HepG2 (cell line): ENCODE measurements at regions not wholly inside any gene's neighbourhood (a gene's known extent, or its start where the extent isn't known, plus 50 kb on each side); places are given as distances from the start of the nearest gene placed in this dataset.

Source experiments
- ARNTL ChIP-seq: sonication (generic); formaldehyde crosslinking; IDR thresholded peaks from 2 replicates; pipeline ENCODE4 v1.4.0; 2020; ENCODE audit warnings: mild to moderate bottlenecking, missing genetic modification reagents
- BCL3 ChIP-seq: sonication (generic); formaldehyde crosslinking; IDR thresholded peaks from 2 replicates; pipeline ENCODE4 v1.5.1; 2020; ENCODE audit warnings: mild to moderate bottlenecking, missing genetic modification reagents, moderate library complexity
- ELF4 ChIP-seq: sonication (generic); formaldehyde crosslinking; IDR thresholded peaks from 2 replicates; pipeline ENCODE4 v1.5.0; 2020; ENCODE audit warnings: missing genetic modification reagents, mild to moderate bottlenecking, moderate library complexity, borderline replicate concordance
- HNF1B ChIP-seq: sonication (generic); formaldehyde crosslinking; IDR thresholded peaks from 2 replicates; pipeline ENCODE4 v1.5.1; 2020; ENCODE audit warnings: mild to moderate bottlenecking, moderate library complexity, missing genetic modification reagents
- HOXD1 ChIP-seq: sonication (generic); formaldehyde crosslinking; IDR thresholded peaks from 2 replicates; pipeline ENCODE4 v1.5.0; 2020; ENCODE audit warnings: missing genetic modification reagents
- KDM3A ChIP-seq: IDR thresholded peaks from 2 replicates; pipeline ENCODE4 v1.6.1; 2018; ENCODE audit warnings: low read depth, missing compliant biosample characterization
- MIER3 ChIP-seq: IDR thresholded peaks from 2 replicates; pipeline ENCODE4 v1.6.1; 2016; ENCODE audit warnings: missing compliant biosample characterization, borderline replicate concordance
- PATZ1 ChIP-seq: sonication (generic); formaldehyde crosslinking; IDR thresholded peaks from 2 replicates; pipeline ENCODE4 v1.4.0; 2020; ENCODE audit warnings: missing genetic modification reagents
- RXRB ChIP-seq: IDR thresholded peaks from 2 replicates; pipeline ENCODE4 v1.6.1; 2016; ENCODE audit warnings: borderline replicate concordance, missing genetic modification reagents, missing compliant biosample characterization
- SRF ChIP-seq: IDR thresholded peaks from 2 replicates; pipeline ENCODE4 v1.6.1; 2011; ENCODE audit warnings: mild to moderate bottlenecking, low read depth, low read length, moderate library complexity
- ZNF44 ChIP-seq: sonication (generic); formaldehyde crosslinking; IDR thresholded peaks from 2 replicates; pipeline ENCODE4 v1.5.1; 2020; ENCODE audit warnings: mild to moderate bottlenecking, missing genetic modification reagents
- ZNF83 ChIP-seq: sonication (generic); formaldehyde crosslinking; IDR thresholded peaks from 2 replicates; pipeline ENCODE4 v1.4.0; 2020; ENCODE audit warnings: missing genetic modification reagents, mild to moderate bottlenecking, borderline replicate concordance
- TF ChIP-seq, protein P1 (sequence below): sonication (generic); formaldehyde crosslinking; IDR thresholded peaks from 2 replicates; pipeline ENCODE4 v1.8.0; 2022; ENCODE audit warnings: missing genetic modification reagents, low read depth, mild to moderate bottlenecking, borderline replicate concordance
- TF ChIP-seq, protein P2 (sequence below): IDR thresholded peaks from 2 replicates; pipeline ENCODE4 v1.6.1; 2016; ENCODE audit warnings: low read depth
- TF ChIP-seq, protein P3 (sequence below): sonication (generic); formaldehyde crosslinking; IDR thresholded peaks from 2 replicates; pipeline ENCODE4 v1.5.0; 2020; ENCODE audit warnings: missing genetic modification reagents, mild to moderate bottlenecking, borderline replicate concordance
- TF ChIP-seq, protein P4 (sequence below): sonication (generic); formaldehyde crosslinking; IDR thresholded peaks from 2 replicates; pipeline ENCODE4 v1.4.0; 2020; ENCODE audit warnings: mild to moderate bottlenecking, missing genetic modification reagents
- TF ChIP-seq, protein P5 (sequence below): IDR thresholded peaks from 2 replicates; pipeline ENCODE4 v1.6.1; 2016

GRCh38 chr2:15766303-15766861, 174.0 kb upstream of the MYCN start (continued):
- no peak for TF ChIP-seq ELF4 (CRISPR knock-in tag)
- TF ChIP-seq, protein P1, sequence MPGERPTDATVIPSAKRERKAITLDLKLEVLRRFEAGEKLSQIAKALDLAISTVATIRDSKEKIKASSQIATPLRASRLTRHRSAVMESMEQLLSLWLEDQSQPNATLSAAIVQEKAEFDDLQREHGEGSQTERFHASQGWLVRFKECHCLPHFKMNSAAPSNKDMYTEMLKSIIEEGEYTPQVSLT (CRISPR knock-in tag) = no peak
- peak; percentile 64 for TF ChIP-seq SRF
- TF ChIP-seq, protein P2, sequence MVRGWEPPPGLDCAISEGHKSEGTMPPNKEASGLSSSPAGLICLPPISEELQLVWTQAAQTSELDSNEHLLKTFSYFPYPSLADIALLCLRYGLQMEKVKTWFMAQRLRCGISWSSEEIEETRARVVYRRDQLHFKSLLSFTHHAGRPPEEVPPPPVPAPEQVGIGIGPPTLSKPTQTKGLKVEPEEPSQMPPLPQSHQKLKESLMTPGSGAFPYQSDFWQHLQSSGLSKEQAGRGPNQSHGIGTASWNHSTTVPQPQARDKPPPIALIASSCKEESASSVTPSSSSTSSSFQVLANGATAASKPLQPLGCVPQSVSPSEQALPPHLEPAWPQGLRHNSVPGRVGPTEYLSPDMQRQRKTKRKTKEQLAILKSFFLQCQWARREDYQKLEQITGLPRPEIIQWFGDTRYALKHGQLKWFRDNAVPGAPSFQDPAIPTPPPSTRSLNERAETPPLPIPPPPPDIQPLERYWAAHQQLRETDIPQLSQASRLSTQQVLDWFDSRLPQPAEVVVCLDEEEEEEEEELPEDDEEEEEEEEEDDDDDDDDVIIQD (CRISPR knock-in tag) = 0 out of 2 replicates have a peak, but pooled peaks have one; percentile 54
- TF ChIP-seq KDM3A = peak; percentile 65; the same call in 1 of the 2 replicates
- TF ChIP-seq PATZ1 = peak; percentile 99
- peak; percentile 90 for TF ChIP-seq HNF1B (CRISPR knock-in tag)
- 0 out of 2 replicates have a peak, but pooled peaks have one; percentile 62 for TF ChIP-seq ZNF44 (CRISPR knock-in tag)
- peak; percentile 27; the same call in 1 of the 2 replicates for TF ChIP-seq ZNF83
- TF ChIP-seq, protein P3, sequence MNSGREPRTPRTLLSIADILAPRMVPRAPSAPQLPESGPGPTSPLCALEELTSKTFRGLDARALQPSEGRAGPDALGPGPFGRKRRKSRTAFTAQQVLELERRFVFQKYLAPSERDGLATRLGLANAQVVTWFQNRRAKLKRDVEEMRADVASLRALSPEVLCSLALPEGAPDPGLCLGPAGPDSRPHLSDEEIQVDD (CRISPR knock-in tag) = no peak
- TF ChIP-seq MIER3 (CRISPR knock-in tag) = peak; percentile 78; the same call in 1 of the 2 replicates
- peak; percentile 99 for TF ChIP-seq RXRB (CRISPR knock-in tag)
- TF ChIP-seq HOXD1 (CRISPR knock-in tag) = peak; percentile 92
- TF ChIP-seq, protein P4, sequence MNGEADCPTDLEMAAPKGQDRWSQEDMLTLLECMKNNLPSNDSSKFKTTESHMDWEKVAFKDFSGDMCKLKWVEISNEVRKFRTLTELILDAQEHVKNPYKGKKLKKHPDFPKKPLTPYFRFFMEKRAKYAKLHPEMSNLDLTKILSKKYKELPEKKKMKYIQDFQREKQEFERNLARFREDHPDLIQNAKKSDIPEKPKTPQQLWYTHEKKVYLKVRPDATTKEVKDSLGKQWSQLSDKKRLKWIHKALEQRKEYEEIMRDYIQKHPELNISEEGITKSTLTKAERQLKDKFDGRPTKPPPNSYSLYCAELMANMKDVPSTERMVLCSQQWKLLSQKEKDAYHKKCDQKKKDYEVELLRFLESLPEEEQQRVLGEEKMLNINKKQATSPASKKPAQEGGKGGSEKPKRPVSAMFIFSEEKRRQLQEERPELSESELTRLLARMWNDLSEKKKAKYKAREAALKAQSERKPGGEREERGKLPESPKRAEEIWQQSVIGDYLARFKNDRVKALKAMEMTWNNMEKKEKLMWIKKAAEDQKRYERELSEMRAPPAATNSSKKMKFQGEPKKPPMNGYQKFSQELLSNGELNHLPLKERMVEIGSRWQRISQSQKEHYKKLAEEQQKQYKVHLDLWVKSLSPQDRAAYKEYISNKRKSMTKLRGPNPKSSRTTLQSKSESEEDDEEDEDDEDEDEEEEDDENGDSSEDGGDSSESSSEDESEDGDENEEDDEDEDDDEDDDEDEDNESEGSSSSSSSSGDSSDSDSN (CRISPR knock-in tag) = 0 out of 2 replicates have a peak, but pooled peaks have one; percentile 53
- TF ChIP-seq, protein P5, sequence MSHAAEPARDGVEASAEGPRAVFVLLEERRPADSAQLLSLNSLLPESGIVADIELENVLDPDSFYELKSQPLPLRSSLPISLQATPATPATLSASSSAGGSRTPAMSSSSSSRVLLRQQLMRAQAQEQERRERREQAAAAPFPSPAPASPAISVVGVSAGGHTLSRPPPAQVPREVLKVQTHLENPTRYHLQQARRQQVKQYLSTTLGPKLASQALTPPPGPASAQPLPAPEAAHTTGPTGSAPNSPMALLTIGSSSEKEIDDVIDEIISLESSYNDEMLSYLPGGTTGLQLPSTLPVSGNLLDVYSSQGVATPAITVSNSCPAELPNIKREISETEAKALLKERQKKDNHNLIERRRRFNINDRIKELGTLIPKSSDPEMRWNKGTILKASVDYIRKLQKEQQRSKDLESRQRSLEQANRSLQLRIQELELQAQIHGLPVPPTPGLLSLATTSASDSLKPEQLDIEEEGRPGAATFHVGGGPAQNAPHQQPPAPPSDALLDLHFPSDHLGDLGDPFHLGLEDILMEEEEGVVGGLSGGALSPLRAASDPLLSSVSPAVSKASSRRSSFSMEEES = peak; percentile 69; the same call in 1 of the 2 replicates
- TF ChIP-seq ARNTL (CRISPR knock-in tag) = peak; percentile 55; the same call in 1 of the 2 replicates
- peak; percentile 67; the same call in 1 of the 2 replicates for TF ChIP-seq BCL3 (CRISPR knock-in tag)
